Stimulated activated CD8-positive, alpha-beta memory T cell treated with anti-CD3 and anti-CD28 coated beads, Interleukin-15, amount 100 ng/mL, for 48 hours (primary cell): ENCODE measurements at regions not wholly inside any gene's neighbourhood (a gene's known extent, or its start where the extent isn't known, plus 50 kb on each side); places are given as distances from the start of the nearest gene placed in this dataset.

Experiments used
- DNase-seq, 2 donors: peaks; one replicate each; pipeline ENCODE4 v3.0.0-alpha.2; 2020; ENCODE audit warnings: low read depth in 2 of 2

- no peak for DNase-seq
These were observed 355.1 kb upstream of the ZMIZ1 start for GRCh38 chr10:78713659-78714058.

- DNase-seq: no peak
These were observed 354.5 kb upstream of the ZMIZ1 start for GRCh38 chr10:78714225-78714624.

- no peak for DNase-seq
These were observed 353.3 kb upstream of the ZMIZ1 start for GRCh38 chr10:78715435-78715834.

GRCh38 chr10:78716043-78716660 is 352.6 kb upstream of the ZMIZ1 start:
- no peak for DNase-seq

GRCh38 chr10:78717200-78717599 is 351.6 kb upstream of the ZMIZ1 start:
- no peak for DNase-seq

- DNase-seq: no peak
These were observed 350.7 kb upstream of the ZMIZ1 start for GRCh38 chr10:78718032-78718572.

GRCh38 chr10:78719276-78719675 is 349.5 kb upstream of the ZMIZ1 start:
- DNase-seq: no peak

GRCh38 chr10:78720091-78720490 is 348.7 kb upstream of the ZMIZ1 start:
- no peak for DNase-seq

GRCh38 chr10:78721231-78721630 is 347.5 kb upstream of the ZMIZ1 start:
- no peak for DNase-seq

- DNase-seq: no peak
These were observed 343.9 kb upstream of the ZMIZ1 start for GRCh38 chr10:78724846-78725245.

GRCh38 chr10:78726171-78726570 is 342.6 kb upstream of the ZMIZ1 start:
- DNase-seq: no peak

GRCh38 chr10:78727251-78727650 is 341.5 kb upstream of the ZMIZ1 start:
- DNase-seq: no peak

GRCh38 chr10:78727728-78728127 is 341.0 kb upstream of the ZMIZ1 start:
- DNase-seq: no peak

GRCh38 chr10:78728176-78728575 is 340.6 kb upstream of the ZMIZ1 start:
- no peak for DNase-seq

GRCh38 chr10:78729366-78729765 is 339.4 kb upstream of the ZMIZ1 start:
- DNase-seq: no peak

- DNase-seq: no peak
These were observed 339.0 kb upstream of the ZMIZ1 start for GRCh38 chr10:78729800-78730199.

GRCh38 chr10:78730754-78731153 is 338.0 kb upstream of the ZMIZ1 start:
- DNase-seq: no peak

- no peak for DNase-seq
These were observed 337.1 kb upstream of the ZMIZ1 start for GRCh38 chr10:78731675-78732074.

GRCh38 chr10:78732381-78732780 is 336.4 kb upstream of the ZMIZ1 start:
- no peak for DNase-seq

GRCh38 chr10:78736926-78737630 is 331.7 kb upstream of the ZMIZ1 start:
- DNase-seq: no peak

- no peak for DNase-seq
These were observed 330.6 kb upstream of the ZMIZ1 start for GRCh38 chr10:78737883-78738856.

GRCh38 chr10:78738861-78739260 is 329.9 kb upstream of the ZMIZ1 start:
- no peak for DNase-seq
